ENCODE measurements at regions not wholly inside any gene's neighbourhood (a gene's known extent, or its start where the extent isn't known, plus 50 kb on each side); places are given as distances from the start of the nearest gene placed in this dataset.

- Mint-ChIP-seq H3K27ac (no peak overlapping the region), H3K36me3 (no peaks in the 10 kb centered on the region), H3K4me3 (no peak overlapping the region), H3K4me1 (no peaks in the 10 kb centered on the region), H3K9me3 (no peaks in the 10 kb centered on the region), H3K27me3 (peaks cover 0 to 9% (median 3%) of the 10 kb centered on the region in 3 donors)
- no peak for ATAC-seq (ENCODE audit: low read depth in 2 of 2)
- DNase-seq, result no peak
Measured at GRCh38 chr10:132115732-132116131, 50.0 kb downstream of the JAKMIP3 start.

DNA sequence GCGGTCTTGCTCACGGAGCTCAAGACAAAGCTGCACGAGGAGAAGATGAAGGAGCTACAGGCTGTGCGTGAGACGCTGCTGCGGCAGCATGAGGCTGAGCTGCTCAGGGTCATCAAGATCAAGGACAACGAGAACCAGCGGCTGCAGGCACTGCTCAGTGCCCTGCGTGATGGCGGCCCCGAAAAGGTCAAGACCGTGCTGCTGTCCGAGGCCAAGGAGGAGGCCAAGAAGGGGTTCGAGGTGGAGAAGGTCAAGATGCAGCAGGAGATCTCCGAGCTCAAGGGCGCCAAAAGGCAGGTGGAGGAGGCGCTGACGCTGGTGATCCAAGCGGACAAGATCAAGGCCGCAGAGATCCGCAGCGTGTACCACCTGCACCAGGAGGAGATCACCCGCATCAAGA lies 51.4 kb downstream of the JAKMIP3 start:
- peaks cover 0 to 12% (median 6%) of the 10 kb centered on the region in 3 donors for H3K27me3 Mint-ChIP-seq
- DNase-seq, result no peak
- H3K4me3 Mint-ChIP-seq, result no peak overlapping the region
- no peak for ATAC-seq (ENCODE audit: low read depth in 2 of 2)
- no peaks in the 10 kb centered on the region for H3K36me3 Mint-ChIP-seq
- H3K4me1 Mint-ChIP-seq, result no peaks in the 10 kb centered on the region
- no peak overlapping the region for H3K27ac Mint-ChIP-seq
- H3K9me3 Mint-ChIP-seq, result no peaks in the 10 kb centered on the region

- Mint-ChIP-seq H3K9me3 (no peaks in the 10 kb centered on the region), H3K4me1 (no peaks in the 10 kb centered on the region), H3K27me3 (peaks cover 0 to 12% (median 6%) of the 10 kb centered on the region in 3 donors), H3K4me3 (no peak overlapping the region), H3K36me3 (no peaks in the 10 kb centered on the region), H3K27ac (no peak overlapping the region)
- DNase-seq, result no peak
- ATAC-seq (ENCODE audit: low read depth in 2 of 2), result no peak
Measured at GRCh38 chr10:132117636-132118190, 52.0 kb downstream of the JAKMIP3 start.

DNA sequence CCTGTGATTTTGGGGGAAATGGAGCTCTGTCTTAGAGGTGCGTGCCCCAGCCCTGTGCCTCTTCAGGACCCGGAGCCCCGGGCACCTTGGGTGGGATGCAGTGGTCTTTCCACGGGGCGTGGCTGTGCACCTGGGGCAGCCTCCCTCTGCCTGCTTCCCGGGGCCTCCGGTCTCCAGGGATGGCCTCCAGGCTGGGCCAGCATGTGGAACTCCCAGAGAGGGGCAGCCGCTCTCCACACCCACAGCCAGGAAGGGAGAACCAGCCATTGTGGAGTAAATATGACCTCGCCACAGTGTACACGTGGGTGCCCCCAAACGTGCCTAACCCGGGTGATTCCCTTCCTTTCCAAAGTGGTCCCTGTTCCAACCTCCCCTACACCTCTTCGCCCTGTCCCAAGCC lies 52.6 kb downstream of the JAKMIP3 start:
- ATAC-seq (ENCODE audit: low read depth in 2 of 2) (no peak), DNase-seq (no peak)
- no peaks in the 10 kb centered on the region for H3K36me3 Mint-ChIP-seq
- no peaks in the 10 kb centered on the region for H3K4me1 Mint-ChIP-seq
- no peak overlapping the region for H3K27ac Mint-ChIP-seq
- no peaks in the 10 kb centered on the region for H3K9me3 Mint-ChIP-seq
- no peak overlapping the region for H3K4me3 Mint-ChIP-seq
- peaks cover 0 to 12% (median 6%) of the 10 kb centered on the region in 3 donors for H3K27me3 Mint-ChIP-seq

GRCh38 chr10:132120200-132120599 lies 54.5 kb downstream of the JAKMIP3 start:
- Mint-ChIP-seq H3K9me3 (peaks cover 0 to 3% (median 0%) of the 10 kb centered on the region in 7 donors), H3K27me3 (peaks cover 0 to 12% (median 6%) of the 10 kb centered on the region in 3 donors), H3K4me1 (no peaks in the 10 kb centered on the region), H3K36me3 (no peaks in the 10 kb centered on the region), H3K4me3 (no peak overlapping the region), H3K27ac (no peak overlapping the region)
- no peak for DNase-seq
- no peak for ATAC-seq (ENCODE audit: low read depth in 2 of 2)

- H3K9me3 Mint-ChIP-seq, result peaks cover 0 to 3% (median 0%) of the 10 kb centered on the region in 7 donors
- H3K27me3 Mint-ChIP-seq, result peaks cover 0 to 12% (median 6%) of the 10 kb centered on the region in 3 donors
- no peaks in the 10 kb centered on the region for H3K36me3 Mint-ChIP-seq
- DNase-seq (no peak), ATAC-seq (ENCODE audit: low read depth in 2 of 2) (no peak)
- H3K4me1 Mint-ChIP-seq, result no peaks in the 10 kb centered on the region
- peak overlapping the region in 1 of 8 donors; percentile 29 for H3K4me3 Mint-ChIP-seq
- H3K27ac Mint-ChIP-seq, result no peak overlapping the region
Measured at GRCh38 chr10:132120734-132121510, 55.2 kb downstream of the JAKMIP3 start.

DNA sequence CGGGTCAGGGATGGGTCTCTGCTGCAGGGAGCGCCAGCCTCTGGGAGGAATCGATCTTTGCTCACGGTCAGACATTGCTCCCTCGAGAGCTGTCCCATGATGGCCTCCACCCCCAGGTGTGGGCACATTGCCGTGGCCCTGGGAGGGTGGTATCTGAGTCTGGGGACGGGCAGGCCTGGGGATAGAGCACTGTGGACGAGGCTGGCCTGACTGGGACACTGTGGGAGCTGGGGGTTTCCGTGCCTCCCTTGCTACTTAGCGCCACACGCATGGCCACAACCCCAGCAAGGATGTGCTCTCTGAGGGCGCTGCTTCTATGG lies 55.7 kb downstream of the JAKMIP3 start:
- H3K36me3 Mint-ChIP-seq, result no peaks in the 10 kb centered on the region
- no peak overlapping the region for H3K27ac Mint-ChIP-seq
- ATAC-seq (ENCODE audit: low read depth in 2 of 2), result no peak
- H3K27me3 Mint-ChIP-seq, result peaks cover 0 to 12% (median 6%) of the 10 kb centered on the region in 3 donors
- H3K9me3 Mint-ChIP-seq, result peaks cover 0 to 3% (median 0%) of the 10 kb centered on the region in 7 donors
- DNase-seq, result no peak
- H3K4me3 Mint-ChIP-seq, result no peak overlapping the region
- H3K4me1 Mint-ChIP-seq, result no peaks in the 10 kb centered on the region

GRCh38 chr10:132122097-132122861 lies 56.5 kb downstream of the JAKMIP3 start:
- Mint-ChIP-seq H3K4me1 (no peaks in the 10 kb centered on the region), H3K27ac (no peak overlapping the region), H3K27me3 (peaks cover 0 to 12% (median 6%) of the 10 kb centered on the region in 3 donors), H3K4me3 (no peak overlapping the region), H3K36me3 (no peaks in the 10 kb centered on the region), H3K9me3 (peaks cover 0 to 4% (median 0%) of the 10 kb centered on the region in 7 donors)
- DNase-seq, result no peak
- no peak for ATAC-seq (ENCODE audit: low read depth in 2 of 2)

- no peak overlapping the region for H3K4me3 Mint-ChIP-seq
- peaks cover 0 to 5% (median 3%) of the 10 kb centered on the region in 7 donors for H3K9me3 Mint-ChIP-seq
- no peak for DNase-seq
- H3K4me1 Mint-ChIP-seq, result no peaks in the 10 kb centered on the region
- H3K27me3 Mint-ChIP-seq, result peaks cover 4 to 16% (median 7%) of the 10 kb centered on the region in 3 donors
- no peaks in the 10 kb centered on the region for H3K36me3 Mint-ChIP-seq
- ATAC-seq (ENCODE audit: low read depth in 2 of 2), result no peak
- H3K27ac Mint-ChIP-seq, result no peak overlapping the region
Measured at GRCh38 chr10:132122939-132123445, 57.2 kb downstream of the JAKMIP3 start.

DNA sequence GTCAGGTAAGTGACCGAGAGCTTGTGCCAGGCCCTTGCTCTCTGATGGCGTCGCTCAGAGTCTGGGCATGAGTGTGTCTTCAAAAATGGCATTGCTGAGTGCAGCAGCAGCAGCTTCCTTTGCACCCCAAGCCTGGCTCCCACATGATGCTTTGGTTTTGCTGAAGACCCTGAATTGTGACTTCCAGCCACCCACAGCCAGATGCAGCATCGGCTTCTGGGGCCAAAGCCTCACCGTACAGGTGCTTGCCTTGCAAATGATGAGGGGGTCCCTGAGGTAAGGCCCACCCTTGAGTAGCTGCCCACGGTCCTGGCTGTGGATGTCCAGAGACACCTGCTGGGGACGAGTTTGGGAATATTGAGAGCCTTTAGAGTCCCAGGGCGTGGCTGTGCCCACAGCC lies 57.9 kb downstream of the JAKMIP3 start:
- Mint-ChIP-seq H3K4me3 (no peak overlapping the region), H3K4me1 (no peaks in the 10 kb centered on the region), H3K27me3 (peaks cover 4 to 21% (median 13%) of the 10 kb centered on the region in 3 donors), H3K27ac (no peak overlapping the region), H3K9me3 (peaks cover 0 to 10% (median 4%) of the 10 kb centered on the region in 7 donors), H3K36me3 (no peaks in the 10 kb centered on the region)
- ATAC-seq (ENCODE audit: low read depth in 2 of 2), result no peak
- no peak for DNase-seq

DNA sequence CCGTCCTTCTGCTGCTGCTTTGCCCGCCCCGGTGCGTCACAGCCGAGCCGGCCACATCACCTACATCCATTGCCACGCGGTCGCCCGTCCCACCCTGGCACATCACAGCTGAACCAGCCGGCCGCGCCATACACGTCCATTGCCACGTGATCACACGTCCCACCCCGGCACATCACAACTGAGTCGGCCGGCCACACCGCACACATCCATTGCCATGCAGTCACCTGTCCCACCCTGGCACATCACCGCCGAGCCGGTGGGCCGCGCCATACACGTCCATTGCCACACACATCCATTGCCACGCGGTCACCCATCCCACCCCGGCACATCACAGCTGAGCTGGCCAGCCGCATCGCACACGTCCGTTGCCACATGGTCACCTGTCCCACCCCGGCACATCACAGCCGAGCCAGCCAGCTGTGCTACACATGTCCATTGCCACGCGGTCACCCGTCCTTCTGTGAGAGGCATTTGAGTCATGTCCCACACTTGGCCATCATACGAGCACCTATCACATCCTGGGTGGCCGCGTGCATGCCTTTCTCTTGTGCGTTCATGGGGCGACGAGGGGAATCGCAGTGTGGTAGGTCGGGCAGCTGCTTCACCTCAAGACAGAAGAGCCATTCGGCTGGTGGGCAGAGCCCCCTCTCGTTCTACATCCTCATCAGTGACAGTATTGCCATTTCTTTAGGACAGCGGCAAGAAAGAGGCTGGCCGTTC lies 58.6 kb downstream of the JAKMIP3 start:
- ATAC-seq (ENCODE audit: low read depth in 2 of 2), result no peak
- Mint-ChIP-seq H3K27ac (no peak overlapping the region), H3K27me3 (peaks cover 4 to 23% (median 20%) of the 10 kb centered on the region in 3 donors), H3K4me3 (no peak overlapping the region), H3K9me3 (peaks cover 0 to 16% (median 6%) of the 10 kb centered on the region in 7 donors), H3K36me3 (no peaks in the 10 kb centered on the region), H3K4me1 (no peaks in the 10 kb centered on the region)
- no peak for DNase-seq

- DNase-seq (no peak), ATAC-seq (ENCODE audit: low read depth in 2 of 2) (no peak)
- H3K9me3 Mint-ChIP-seq, result peaks cover 0 to 16% (median 10%) of the 10 kb centered on the region in 7 donors
- H3K36me3 Mint-ChIP-seq, result no peaks in the 10 kb centered on the region
- no peaks in the 10 kb centered on the region for H3K4me1 Mint-ChIP-seq
- H3K27me3 Mint-ChIP-seq, result peaks cover 10 to 52% (median 33%) of the 10 kb centered on the region in 3 donors
- H3K27ac Mint-ChIP-seq, result no peak overlapping the region
- H3K4me3 Mint-ChIP-seq, result peak overlapping the region in 1 of 8 donors; percentile 21
Measured at GRCh38 chr10:132129431-132129830, 57.3 kb upstream of the DPYSL4 start.

Data from naive B cell (primary cell).